T-helper 2 cell treated with Interferon-gamma antibody and Interleukin-4, amounts not matched to agents 5 μg/mL and 100 μg/mL, for 36 hours (primary cell): ENCODE measurements at regions not wholly inside any gene's neighbourhood (a gene's known extent, or its start where the extent isn't known, plus 50 kb on each side); places are given as distances from the start of the nearest gene placed in this dataset.

ENCODE experiments used
- DNase-seq: peaks from one replicate; pipeline ENCODE4 v3.0.0; 2021; ENCODE audit warnings: low spot score
- H3K27ac Mint-ChIP-seq: one replicate; pipeline ENCODE4 v1.8.0; 2021; ENCODE audit warnings: mild to moderate bottlenecking, mixed read lengths
- H3K27me3 Mint-ChIP-seq: one replicate; pipeline ENCODE4 v1.8.0; 2021; ENCODE audit warnings: low read depth, mixed read lengths
- H3K36me3 Mint-ChIP-seq: one replicate; pipeline ENCODE4 v1.8.0; 2021; ENCODE audit warnings: low read depth, mixed read lengths
- H3K4me1 Mint-ChIP-seq: one replicate; pipeline ENCODE4 v1.8.0; 2021; ENCODE audit warnings: low read depth, mixed read lengths
- H3K4me3 Mint-ChIP-seq: one replicate; pipeline ENCODE4 v1.8.0; 2022; ENCODE audit warnings: mild to moderate bottlenecking, moderate library complexity, mixed read lengths
- H3K9me3 Mint-ChIP-seq: one replicate; pipeline ENCODE4 v1.8.0; 2021; ENCODE audit warnings: mixed read lengths

DNA sequence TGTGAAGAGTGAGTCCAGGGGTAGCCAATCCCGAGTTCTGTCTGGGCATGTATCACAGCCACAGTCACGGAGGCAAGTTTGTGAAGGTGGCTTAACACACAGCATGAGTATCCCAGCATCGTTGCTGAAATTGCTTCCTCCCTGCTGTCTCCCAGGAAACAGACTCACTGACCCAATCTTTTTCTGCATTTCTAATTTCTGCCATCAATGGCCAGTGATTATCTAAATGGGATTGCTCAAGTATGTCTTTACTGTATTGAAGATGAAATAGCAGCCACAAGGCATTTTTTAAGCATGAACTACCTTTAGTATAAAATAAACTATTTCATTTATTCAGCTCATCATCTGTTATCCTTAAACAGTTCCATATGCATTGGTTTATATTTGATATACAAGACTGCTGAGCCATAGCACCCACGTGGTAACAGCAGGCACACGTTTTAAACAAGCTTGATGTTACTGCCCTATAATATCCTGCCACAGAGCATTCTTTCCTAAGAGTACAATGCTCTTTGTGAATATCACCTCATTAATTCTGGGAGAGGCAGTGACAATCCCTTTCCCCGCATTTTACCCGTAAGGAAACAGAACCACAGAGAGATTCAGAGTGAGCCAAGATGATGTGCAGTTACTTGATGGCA is 276.6 kb upstream of the THBS1 start:
- no peak for DNase-seq
- Mint-ChIP-seq H3K4me3 (no peak overlapping the region), H3K9me3 (no peaks in the 10 kb centered on the region), H3K4me1 (no peaks in the 10 kb centered on the region), H3K27me3 (peaks cover 14% of the 10 kb centered on the region), H3K36me3 (no peaks in the 10 kb centered on the region), H3K27ac (no peak overlapping the region)

GRCh38 chr15:39304931-39305728 is 275.7 kb upstream of the THBS1 start:
- H3K36me3 Mint-ChIP-seq: no peaks in the 10 kb centered on the region
- H3K27ac Mint-ChIP-seq: no peak overlapping the region
- no peak overlapping the region for H3K4me3 Mint-ChIP-seq
- H3K9me3 Mint-ChIP-seq: no peaks in the 10 kb centered on the region
- peaks cover 14% of the 10 kb centered on the region for H3K27me3 Mint-ChIP-seq
- DNase-seq: no peak
- no peaks in the 10 kb centered on the region for H3K4me1 Mint-ChIP-seq

DNA sequence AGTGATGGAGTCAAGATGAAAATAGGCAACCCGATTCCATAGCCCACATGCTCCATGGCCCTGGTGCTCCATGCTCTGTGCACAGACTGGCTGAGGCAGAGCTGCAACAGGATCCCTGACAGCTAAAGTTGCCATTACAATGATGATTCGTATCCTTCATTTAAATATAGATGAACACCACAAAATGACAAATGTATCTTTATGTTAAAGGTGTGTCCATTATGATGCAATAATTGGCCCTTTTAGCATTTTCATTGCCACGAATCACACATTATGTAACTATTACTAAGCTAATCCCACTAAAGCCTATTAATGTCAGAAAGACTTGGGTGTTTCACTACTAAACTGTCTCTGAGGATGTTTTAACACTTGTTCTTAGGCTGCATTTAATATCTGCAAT is 270.2 kb upstream of the THBS1 start:
- H3K27ac Mint-ChIP-seq: no peak overlapping the region
- no peaks in the 10 kb centered on the region for H3K36me3 Mint-ChIP-seq
- H3K9me3 Mint-ChIP-seq: no peaks in the 10 kb centered on the region
- no peak overlapping the region for H3K4me3 Mint-ChIP-seq
- H3K27me3 Mint-ChIP-seq: peaks cover 6% of the 10 kb centered on the region
- no peaks in the 10 kb centered on the region for H3K4me1 Mint-ChIP-seq
- DNase-seq: no peak

DNA sequence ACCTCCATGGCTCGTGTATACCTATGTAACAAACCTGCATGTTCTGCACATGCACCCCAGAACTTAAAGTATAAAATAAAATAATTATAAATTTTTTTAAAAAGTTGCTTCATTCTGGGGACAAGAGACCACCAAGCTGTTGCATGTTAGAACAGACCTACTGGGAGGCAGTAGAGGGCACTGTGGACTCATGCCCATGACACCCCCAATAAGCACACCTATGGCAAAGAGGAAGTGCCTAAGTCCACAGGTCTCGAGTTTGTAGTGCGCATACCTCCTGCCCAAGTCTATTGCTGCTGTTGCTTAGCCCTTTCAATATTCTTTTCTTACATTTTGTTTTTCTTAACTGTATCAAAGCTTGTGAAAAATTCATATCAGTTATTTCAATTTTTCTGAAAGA is 267.9 kb upstream of the THBS1 start:
- Mint-ChIP-seq H3K9me3 (no peaks in the 10 kb centered on the region), H3K27ac (no peak overlapping the region), H3K36me3 (no peaks in the 10 kb centered on the region), H3K4me1 (no peaks in the 10 kb centered on the region), H3K27me3 (no peaks in the 10 kb centered on the region), H3K4me3 (no peak overlapping the region)
- DNase-seq: no peak

DNA sequence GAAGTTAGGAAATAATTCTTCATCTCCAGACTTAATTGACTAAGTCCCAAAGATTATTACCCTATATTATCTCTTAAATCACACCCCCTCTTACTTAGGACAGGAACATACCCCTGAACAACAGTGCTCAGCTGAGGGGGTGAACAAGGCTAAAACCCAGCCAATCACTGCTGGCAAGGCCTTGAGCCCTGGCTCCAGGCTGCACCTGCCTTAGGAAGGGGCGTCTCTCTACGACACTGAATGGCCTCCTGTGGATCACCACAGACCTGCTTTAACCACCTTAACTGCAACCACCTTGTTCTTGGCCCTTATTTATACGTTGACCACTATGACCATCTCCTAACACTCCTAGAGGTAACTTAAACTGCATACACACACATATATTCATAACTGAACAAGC is 267.4 kb upstream of the THBS1 start:
- Mint-ChIP-seq H3K4me3 (no peak overlapping the region), H3K4me1 (no peaks in the 10 kb centered on the region), H3K27me3 (peaks cover 3% of the 10 kb centered on the region), H3K9me3 (no peaks in the 10 kb centered on the region), H3K27ac (no peak overlapping the region), H3K36me3 (no peaks in the 10 kb centered on the region)
- DNase-seq: no peak

- H3K27ac Mint-ChIP-seq: no peak overlapping the region
Measured at GRCh38 chr15:39313881-39314280, 267.0 kb upstream of the THBS1 start.

DNA sequence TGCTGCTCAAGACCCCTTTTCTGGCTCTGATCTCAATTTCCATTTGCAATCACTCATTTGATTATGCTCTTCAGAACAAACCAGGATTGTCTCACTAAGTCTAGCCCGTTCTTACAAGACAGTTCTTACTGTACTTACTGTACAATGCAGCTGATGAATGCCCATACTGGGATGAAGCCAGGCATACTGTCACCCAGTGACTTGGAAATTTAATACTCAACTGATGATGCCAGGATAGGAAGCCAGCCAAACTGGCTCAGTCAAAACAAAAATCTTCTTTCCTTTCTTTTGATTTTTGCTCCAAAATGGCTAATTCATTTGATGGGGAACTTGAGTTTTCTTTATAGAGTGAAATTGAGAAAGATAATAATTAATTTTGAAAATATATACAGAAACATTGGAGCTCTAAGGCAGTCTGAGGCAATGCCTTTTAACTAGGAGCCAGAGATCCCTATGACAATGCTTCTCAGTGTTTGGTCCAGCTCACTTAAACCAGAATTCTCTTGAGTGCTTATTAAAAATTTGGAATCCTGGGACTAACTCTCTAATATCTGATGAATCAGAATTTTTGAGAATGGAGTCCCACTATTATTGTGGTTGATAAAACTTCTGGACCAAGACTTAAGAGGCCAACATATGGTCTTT is 265.6 kb upstream of the THBS1 start:
- no peaks in the 10 kb centered on the region for H3K4me1 Mint-ChIP-seq
- no peak overlapping the region for H3K27ac Mint-ChIP-seq
- H3K4me3 Mint-ChIP-seq: no peak overlapping the region
- peaks cover 3% of the 10 kb centered on the region for H3K27me3 Mint-ChIP-seq
- no peaks in the 10 kb centered on the region for H3K36me3 Mint-ChIP-seq
- H3K9me3 Mint-ChIP-seq: no peaks in the 10 kb centered on the region
- no peak for DNase-seq

More at GRCh38 chr15:39313881-39314280, 267.0 kb upstream of the THBS1 start:
- Mint-ChIP-seq H3K27me3 (peaks cover 3% of the 10 kb centered on the region), H3K4me1 (no peaks in the 10 kb centered on the region), H3K4me3 (no peak overlapping the region), H3K9me3 (no peaks in the 10 kb centered on the region), H3K36me3 (no peaks in the 10 kb centered on the region)
- no peak for DNase-seq

GRCh38 chr15:39317225-39317624 is 263.7 kb upstream of the THBS1 start:
- peaks cover 4% of the 10 kb centered on the region for H3K9me3 Mint-ChIP-seq
- no peaks in the 10 kb centered on the region for H3K36me3 Mint-ChIP-seq
- DNase-seq: no peak
- H3K4me1 Mint-ChIP-seq: no peaks in the 10 kb centered on the region
- H3K27ac Mint-ChIP-seq: no peak overlapping the region
- H3K27me3 Mint-ChIP-seq: peaks cover 6% of the 10 kb centered on the region
- H3K4me3 Mint-ChIP-seq: no peak overlapping the region

GRCh38 chr15:39318231-39318630 is 262.6 kb upstream of the THBS1 start:
- peaks cover 4% of the 10 kb centered on the region for H3K9me3 Mint-ChIP-seq
- no peak for DNase-seq
- H3K36me3 Mint-ChIP-seq: no peaks in the 10 kb centered on the region
- H3K27me3 Mint-ChIP-seq: peaks cover 6% of the 10 kb centered on the region
- no peak overlapping the region for H3K4me3 Mint-ChIP-seq
- H3K4me1 Mint-ChIP-seq: no peaks in the 10 kb centered on the region
- H3K27ac Mint-ChIP-seq: no peak overlapping the region

GRCh38 chr15:39320355-39320754 is 260.5 kb upstream of the THBS1 start:
- DNase-seq: no peak
- no peak overlapping the region for H3K4me3 Mint-ChIP-seq
- H3K36me3 Mint-ChIP-seq: no peaks in the 10 kb centered on the region
- peaks cover 4% of the 10 kb centered on the region for H3K9me3 Mint-ChIP-seq
- H3K4me1 Mint-ChIP-seq: no peaks in the 10 kb centered on the region
- H3K27me3 Mint-ChIP-seq: peaks cover 6% of the 10 kb centered on the region
- H3K27ac Mint-ChIP-seq: no peak overlapping the region

DNA sequence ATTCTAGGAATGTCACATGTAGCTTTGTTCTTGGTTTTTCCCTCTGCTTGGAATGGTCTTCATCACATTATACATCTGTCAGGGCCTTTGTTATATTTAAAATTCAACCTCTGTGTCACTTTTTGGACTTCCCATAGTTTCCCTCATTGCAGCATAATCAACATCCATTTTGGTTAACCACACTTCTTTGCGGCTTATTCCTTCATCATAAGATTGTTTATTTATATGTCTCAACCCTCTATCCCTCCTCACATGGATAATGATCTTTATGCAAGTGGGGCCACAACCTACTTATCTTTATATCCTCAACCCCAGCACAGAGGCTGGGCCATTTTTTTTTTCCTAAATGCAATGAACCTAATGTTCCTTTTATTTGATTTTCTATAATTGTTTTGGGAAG is 260.0 kb upstream of the THBS1 start:
- H3K4me1 Mint-ChIP-seq: no peaks in the 10 kb centered on the region
- DNase-seq: no peak
- peaks cover 10% of the 10 kb centered on the region for H3K27me3 Mint-ChIP-seq
- H3K4me3 Mint-ChIP-seq: no peak overlapping the region
- peaks cover 4% of the 10 kb centered on the region for H3K9me3 Mint-ChIP-seq
- H3K27ac Mint-ChIP-seq: no peak overlapping the region
- H3K36me3 Mint-ChIP-seq: no peaks in the 10 kb centered on the region

DNA sequence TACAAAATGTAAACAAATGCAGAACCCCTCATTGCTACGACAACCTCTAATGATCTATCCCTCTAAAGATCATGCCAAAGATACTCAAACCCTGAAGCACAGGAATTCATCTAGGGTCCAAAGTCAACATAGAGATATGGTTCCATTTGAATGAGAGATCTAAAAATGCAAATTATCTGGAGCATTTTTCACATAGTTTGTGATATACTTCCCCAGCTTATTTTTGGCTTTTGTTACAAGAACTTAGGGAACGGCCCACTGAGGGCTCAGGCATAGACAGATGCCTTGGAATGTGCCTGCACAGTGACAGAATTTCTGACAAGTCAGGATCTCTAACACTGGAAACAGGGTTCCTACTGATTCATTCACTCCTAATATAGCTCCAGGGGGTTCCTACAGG is 258.9 kb upstream of the THBS1 start:
- Mint-ChIP-seq H3K4me1 (no peaks in the 10 kb centered on the region), H3K27ac (no peak overlapping the region), H3K36me3 (no peaks in the 10 kb centered on the region), H3K9me3 (peaks cover 4% of the 10 kb centered on the region), H3K27me3 (peaks cover 13% of the 10 kb centered on the region), H3K4me3 (no peak overlapping the region)
- DNase-seq: no peak

GRCh38 chr15:39323157-39323556 is 257.7 kb upstream of the THBS1 start:
- H3K4me1 Mint-ChIP-seq: no peaks in the 10 kb centered on the region
- no peak overlapping the region for H3K27ac Mint-ChIP-seq
- peaks cover 18% of the 10 kb centered on the region for H3K27me3 Mint-ChIP-seq

DNA sequence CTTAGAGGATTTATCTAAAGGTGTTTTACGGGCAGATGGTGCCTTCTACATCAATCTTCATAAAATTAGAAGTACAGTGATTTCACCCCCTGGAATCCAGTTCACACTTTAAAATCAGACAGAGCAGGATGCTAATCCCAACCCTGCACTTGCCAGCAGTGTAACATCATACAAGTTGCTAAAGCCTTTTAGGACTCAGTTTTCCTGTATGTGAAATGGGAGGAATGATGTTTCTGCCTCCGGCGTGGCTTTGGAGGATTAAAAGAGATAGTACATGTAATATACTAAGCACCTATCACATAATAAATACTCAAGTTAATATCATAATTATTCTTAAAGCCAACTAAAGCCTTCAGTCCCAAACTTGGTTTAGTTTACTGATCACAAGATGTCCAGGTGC is 257.2 kb upstream of the THBS1 start:
- Mint-ChIP-seq H3K36me3 (no peaks in the 10 kb centered on the region), H3K27ac (no peak overlapping the region), H3K27me3 (peaks cover 17% of the 10 kb centered on the region), H3K4me3 (no peak overlapping the region), H3K4me1 (no peaks in the 10 kb centered on the region), H3K9me3 (peaks cover 4% of the 10 kb centered on the region)
- no peak for DNase-seq

More at GRCh38 chr15:39323157-39323556, 257.7 kb upstream of the THBS1 start:
- DNase-seq: no peak
- Mint-ChIP-seq H3K4me3 (no peak overlapping the region), H3K36me3 (no peaks in the 10 kb centered on the region), H3K9me3 (peaks cover 4% of the 10 kb centered on the region)
